ENCODE measurements at regions not wholly inside any gene's neighbourhood (a gene's known extent, or its start where the extent isn't known, plus 50 kb on each side); places are given as distances from the start of the nearest gene placed in this dataset.
"Not testable (repeated sequence)": the region's sequence is repeated elsewhere in the genome, so short reads cannot be mapped to it uniquely, and the experiment has no call there.

GRCh38 chr4:141860974-141861373 is 224.6 kb downstream of the IL15 start:
- no peak for TF ChIP-seq CTCF (IDR thresholded peaks at IDR 0.05; ENCODE audit: partially characterized antibody, unreplicated experiment)
- no peaks in the 10 kb centered on the region for H3K9me3 Mint-ChIP-seq (ENCODE audit: unreplicated experiment)
- no peak for DNase-seq
- H3K27ac Mint-ChIP-seq (ENCODE audit: unreplicated experiment), result no peak overlapping the region
- no peaks in the 10 kb centered on the region for H3K27me3 Mint-ChIP-seq (ENCODE audit: unreplicated experiment)
- no peak overlapping the region for H3K4me3 Mint-ChIP-seq (ENCODE audit: unreplicated experiment)
- no peaks in the 10 kb centered on the region for H3K36me3 Mint-ChIP-seq (ENCODE audit: unreplicated experiment)
- no peaks in the 10 kb centered on the region for H3K4me1 Mint-ChIP-seq (ENCODE audit: low read depth, unreplicated experiment)

- no peak overlapping the region for H3K4me3 Mint-ChIP-seq (ENCODE audit: unreplicated experiment)
- no peak for DNase-seq
- H3K9me3 Mint-ChIP-seq (ENCODE audit: unreplicated experiment), result no peaks in the 10 kb centered on the region
- peaks cover 2% of the 10 kb centered on the region for H3K27me3 Mint-ChIP-seq (ENCODE audit: unreplicated experiment)
- no peak overlapping the region for H3K27ac Mint-ChIP-seq (ENCODE audit: unreplicated experiment)
- no peak for TF ChIP-seq CTCF (IDR thresholded peaks at IDR 0.05; ENCODE audit: partially characterized antibody, unreplicated experiment)
- peaks cover 5% of the 10 kb centered on the region for H3K36me3 Mint-ChIP-seq (ENCODE audit: unreplicated experiment)
- no peaks in the 10 kb centered on the region for H3K4me1 Mint-ChIP-seq (ENCODE audit: low read depth, unreplicated experiment)
Observed at GRCh38 chr4:141870152-141870551, 233.8 kb downstream of the IL15 start.

- Mint-ChIP-seq H3K4me3 (ENCODE audit: unreplicated experiment) (no peak overlapping the region), H3K9me3 (ENCODE audit: unreplicated experiment) (no peaks in the 10 kb centered on the region), H3K4me1 (ENCODE audit: low read depth, unreplicated experiment) (no peaks in the 10 kb centered on the region), H3K27ac (ENCODE audit: unreplicated experiment) (no peak overlapping the region), H3K36me3 (ENCODE audit: unreplicated experiment) (peaks cover 5% of the 10 kb centered on the region), H3K27me3 (ENCODE audit: unreplicated experiment) (peaks cover 2% of the 10 kb centered on the region)
- DNase-seq, result no peak
- no peak for TF ChIP-seq CTCF (IDR thresholded peaks at IDR 0.05; ENCODE audit: partially characterized antibody, unreplicated experiment)
Observed at GRCh38 chr4:141871086-141871770, 234.8 kb downstream of the IL15 start.

GRCh38 chr4:141882650-141883049 is 246.3 kb downstream of the IL15 start:
- not testable (repeated sequence) for H3K4me1 Mint-ChIP-seq (ENCODE audit: low read depth, unreplicated experiment); H3K27ac Mint-ChIP-seq (ENCODE audit: unreplicated experiment); H3K36me3 Mint-ChIP-seq (ENCODE audit: unreplicated experiment); H3K9me3 Mint-ChIP-seq (ENCODE audit: unreplicated experiment); H3K27me3 Mint-ChIP-seq (ENCODE audit: unreplicated experiment); H3K4me3 Mint-ChIP-seq (ENCODE audit: unreplicated experiment)
- peak; percentile 28 for DNase-seq

- no peaks in the 10 kb centered on the region for H3K27me3 Mint-ChIP-seq (ENCODE audit: unreplicated experiment)
- no peak overlapping the region for H3K27ac Mint-ChIP-seq (ENCODE audit: unreplicated experiment)
- no peaks in the 10 kb centered on the region for H3K4me1 Mint-ChIP-seq (ENCODE audit: low read depth, unreplicated experiment)
- no peaks in the 10 kb centered on the region for H3K36me3 Mint-ChIP-seq (ENCODE audit: unreplicated experiment)
- H3K4me3 Mint-ChIP-seq (ENCODE audit: unreplicated experiment), result no peak overlapping the region
- DNase-seq, result no peak
- no peak for TF ChIP-seq CTCF (IDR thresholded peaks at IDR 0.05; ENCODE audit: partially characterized antibody, unreplicated experiment)
- H3K9me3 Mint-ChIP-seq (ENCODE audit: unreplicated experiment), result peaks cover 3% of the 10 kb centered on the region
Observed at GRCh38 chr4:141884070-141884469, 247.7 kb downstream of the IL15 start.

All from glutamatergic neuron (in vitro differentiated cells).